CD4-positive, alpha-beta T cell treated with Interleukin-10 for 1 hour (primary cell): ENCODE measurements at regions not wholly inside any gene's neighbourhood (a gene's known extent, or its start where the extent isn't known, plus 50 kb on each side); places are given as distances from the start of the nearest gene placed in this dataset.
"Not testable (repeated sequence)": the region's sequence is repeated elsewhere in the genome, so short reads cannot be mapped to it uniquely, and the experiment has no call there.

ENCODE experiments used
- DNase-seq: peaks from one replicate; pipeline ENCODE4 v3.0.0-alpha.2; 2020

GRCh38 chr3:118146658-118147375, 887.8 kb downstream of the IGSF11 start:
- no peak for DNase-seq

- no peak for DNase-seq
These were observed 883.5 kb downstream of the IGSF11 start for GRCh38 chr3:118151164-118151563.

- not testable (repeated sequence) for DNase-seq
These were observed 871.7 kb downstream of the IGSF11 start for GRCh38 chr3:118162627-118163588.

GRCh38 chr3:118165413-118165812, 869.2 kb downstream of the IGSF11 start:
- DNase-seq: no peak

GRCh38 chr3:118167571-118167970, 867.1 kb downstream of the IGSF11 start:
- DNase-seq: no peak

- DNase-seq: no peak
These were observed 866.5 kb downstream of the IGSF11 start for GRCh38 chr3:118168175-118168574.

GRCh38 chr3:118171236-118171852, 863.3 kb downstream of the IGSF11 start:
- DNase-seq: no peak

- DNase-seq: no peak
These were observed 853.8 kb downstream of the IGSF11 start for GRCh38 chr3:118180853-118181252.

GRCh38 chr3:118181274-118181673, 853.4 kb downstream of the IGSF11 start:
- DNase-seq: no peak

- no peak for DNase-seq
These were observed 848.6 kb downstream of the IGSF11 start for GRCh38 chr3:118186051-118186450.

- DNase-seq: no peak
These were observed 847.4 kb downstream of the IGSF11 start for GRCh38 chr3:118187221-118187620.

- no peak for DNase-seq
These were observed 838.5 kb downstream of the IGSF11 start for GRCh38 chr3:118196183-118196582.

- no peak for DNase-seq
These were observed 835.6 kb downstream of the IGSF11 start for GRCh38 chr3:118199044-118199443.

- no peak for DNase-seq
These were observed 830.5 kb downstream of the IGSF11 start for GRCh38 chr3:118204052-118204656.

GRCh38 chr3:118207271-118207670, 827.4 kb downstream of the IGSF11 start:
- DNase-seq: no peak

- DNase-seq: no peak
These were observed 826.0 kb downstream of the IGSF11 start for GRCh38 chr3:118208642-118209041.

GRCh38 chr3:118213892-118214291, 820.8 kb downstream of the IGSF11 start:
- DNase-seq: no peak

GRCh38 chr3:118226206-118226605, 808.4 kb downstream of the IGSF11 start:
- DNase-seq: no peak

- no peak for DNase-seq
These were observed 807.5 kb downstream of the IGSF11 start for GRCh38 chr3:118227191-118227590.

GRCh38 chr3:118228151-118228550, 806.5 kb downstream of the IGSF11 start:
- no peak for DNase-seq

GRCh38 chr3:118229196-118229595, 805.5 kb downstream of the IGSF11 start:
- no peak for DNase-seq

GRCh38 chr3:118231578-118231977, 803.1 kb downstream of the IGSF11 start:
- no peak for DNase-seq

- no peak for DNase-seq
These were observed 795.4 kb downstream of the IGSF11 start for GRCh38 chr3:118239253-118239652.
